ENCODE measurements at regions not wholly inside any gene's neighbourhood (a gene's known extent, or its start where the extent isn't known, plus 50 kb on each side); places are given as distances from the start of the nearest gene placed in this dataset.

DNA sequence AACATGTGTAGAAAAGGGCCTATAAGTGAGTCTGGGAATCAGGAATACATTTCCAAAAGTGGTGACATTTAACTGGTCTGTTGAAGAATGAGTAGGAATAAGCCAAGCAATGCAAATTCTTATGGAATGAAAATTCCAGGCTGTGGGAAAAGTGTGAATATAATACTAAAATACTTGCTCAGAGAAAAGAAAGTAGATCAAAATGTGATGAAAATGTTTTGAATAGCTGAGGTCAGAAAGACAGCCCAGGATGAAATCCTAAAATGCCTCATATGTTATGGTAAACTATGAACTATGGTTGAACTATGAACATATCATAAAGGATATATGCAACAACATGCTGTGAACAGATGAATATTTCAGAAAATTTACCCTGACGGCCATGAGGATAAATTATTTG, 688.3 kb upstream of the FAT3 start:
- TF ChIP-seq, protein P1, sequence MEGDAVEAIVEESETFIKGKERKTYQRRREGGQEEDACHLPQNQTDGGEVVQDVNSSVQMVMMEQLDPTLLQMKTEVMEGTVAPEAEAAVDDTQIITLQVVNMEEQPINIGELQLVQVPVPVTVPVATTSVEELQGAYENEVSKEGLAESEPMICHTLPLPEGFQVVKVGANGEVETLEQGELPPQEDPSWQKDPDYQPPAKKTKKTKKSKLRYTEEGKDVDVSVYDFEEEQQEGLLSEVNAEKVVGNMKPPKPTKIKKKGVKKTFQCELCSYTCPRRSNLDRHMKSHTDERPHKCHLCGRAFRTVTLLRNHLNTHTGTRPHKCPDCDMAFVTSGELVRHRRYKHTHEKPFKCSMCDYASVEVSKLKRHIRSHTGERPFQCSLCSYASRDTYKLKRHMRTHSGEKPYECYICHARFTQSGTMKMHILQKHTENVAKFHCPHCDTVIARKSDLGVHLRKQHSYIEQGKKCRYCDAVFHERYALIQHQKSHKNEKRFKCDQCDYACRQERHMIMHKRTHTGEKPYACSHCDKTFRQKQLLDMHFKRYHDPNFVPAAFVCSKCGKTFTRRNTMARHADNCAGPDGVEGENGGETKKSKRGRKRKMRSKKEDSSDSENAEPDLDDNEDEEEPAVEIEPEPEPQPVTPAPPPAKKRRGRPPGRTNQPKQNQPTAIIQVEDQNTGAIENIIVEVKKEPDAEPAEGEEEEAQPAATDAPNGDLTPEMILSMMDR (IDR thresholded peaks at IDR 0.05), result no peak
- TF ChIP-seq PBX3 (IDR thresholded peaks at IDR 0.05) (no peak), EP300 (IDR thresholded peaks at IDR 0.05; ENCODE audit: borderline replicate concordance in 1 of 2, low read depth in 1 of 2, low read length in 1 of 2) (no peak), NFIC (IDR thresholded peaks at IDR 0.05; ENCODE audit: borderline replicate concordance) (no peak), SIN3A (IDR thresholded peaks at IDR 0.05; ENCODE audit: borderline replicate concordance, low read depth, low read length) (no peak), TEAD4 (IDR thresholded peaks at IDR 0.05; ENCODE audit: borderline replicate concordance, insufficient read depth) (no peak), YY1 (IDR thresholded peaks at IDR 0.05; ENCODE audit: low read depth) (no peak), POLR2AphosphoS5 (IDR thresholded peaks at IDR 0.05; ENCODE audit: low read depth, low read length) (no peak), RAD21 (IDR thresholded peaks at IDR 0.05; ENCODE audit: low read length) (no peak), MXI1 (IDR thresholded peaks at IDR 0.05; ENCODE audit: low read depth, low read length) (no peak), FOXM1 (IDR thresholded peaks at IDR 0.05; ENCODE audit: low read depth) (no peak)
- TF ChIP-seq, protein P2, sequence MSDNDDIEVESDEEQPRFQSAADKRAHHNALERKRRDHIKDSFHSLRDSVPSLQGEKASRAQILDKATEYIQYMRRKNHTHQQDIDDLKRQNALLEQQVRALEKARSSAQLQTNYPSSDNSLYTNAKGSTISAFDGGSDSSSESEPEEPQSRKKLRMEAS (IDR thresholded peaks at IDR 0.05; ENCODE audit: low read depth), result no peak

Data from SK-N-SH (cell line).